ENCODE measurements at regions not wholly inside any gene's neighbourhood (a gene's known extent, or its start where the extent isn't known, plus 50 kb on each side); places are given as distances from the start of the nearest gene placed in this dataset.

GRCh38 chrX:42496239-42496638 lies 281.7 kb downstream of the PPP1R2C start:
- H3K36me3 ChIP-seq (replicated peaks), result no peaks in the 10 kb centered on the region
- DNase-seq, result no peak
- in situ Hi-C loops (cut with HindIII; ENCODE audit: low pct_ligation_motif_present, low sequenced_read_pairs), result no loop called here
- no peak for TF ChIP-seq CTCF (IDR thresholded peaks at IDR 0.05; ENCODE audit: low read depth, low read length, missing control alignments)
- H3K27ac ChIP-seq, result no peak overlapping the region
- H3K4me3 ChIP-seq (ENCODE audit: low read depth, low read length), result no peak overlapping the region
- H3K27me3 ChIP-seq (replicated peaks), result no peaks in the 10 kb centered on the region

DNA sequence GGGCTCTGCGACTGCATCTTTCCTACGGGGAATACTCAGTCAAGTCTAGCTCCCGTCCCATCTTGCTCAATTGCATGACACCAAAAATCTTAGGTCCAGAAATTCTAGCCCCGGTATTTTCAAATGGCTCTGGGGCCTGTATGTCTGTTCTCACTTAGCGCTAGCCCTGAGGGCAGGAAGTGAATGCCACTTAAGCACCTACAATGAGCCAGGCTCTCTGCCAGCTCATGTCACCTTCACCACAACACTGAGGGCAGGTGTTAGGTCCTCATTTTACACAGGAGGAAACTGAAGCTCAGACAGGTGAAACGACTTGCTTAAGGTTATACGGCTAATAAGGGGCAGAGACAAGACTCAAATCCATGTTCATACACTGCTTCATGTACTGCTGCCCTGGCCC lies 282.8 kb downstream of the PPP1R2C start:
- Histone ChIP-seq H3K36me3 (replicated peaks) (no peaks in the 10 kb centered on the region), H3K27me3 (replicated peaks) (no peaks in the 10 kb centered on the region), H3K4me3 (ENCODE audit: low read depth, low read length) (no peak overlapping the region), H3K27ac (no peak overlapping the region)
- no peak for DNase-seq
- in situ Hi-C loops (cut with HindIII; ENCODE audit: low pct_ligation_motif_present, low sequenced_read_pairs), result no loop called here
- TF ChIP-seq CTCF (IDR thresholded peaks at IDR 0.05; ENCODE audit: low read depth, low read length, missing control alignments), result no peak

- no peak for TF ChIP-seq CTCF (IDR thresholded peaks at IDR 0.05; ENCODE audit: low read depth, low read length, missing control alignments)
These were observed 286.6 kb downstream of the PPP1R2C start for GRCh38 chrX:42491137-42491907.

GRCh38 chrX:42490111-42490510 lies 287.9 kb downstream of the PPP1R2C start:
- H3K4me3 ChIP-seq (ENCODE audit: low read depth, low read length), result no peak overlapping the region
- no peak for DNase-seq

More at GRCh38 chrX:42491137-42491907, 286.6 kb downstream of the PPP1R2C start:
- no peaks in the 10 kb centered on the region for H3K36me3 ChIP-seq (replicated peaks)
- in situ Hi-C loops (cut with HindIII; ENCODE audit: low pct_ligation_motif_present, low sequenced_read_pairs), result no loop called here
- no peak overlapping the region for H3K4me3 ChIP-seq (ENCODE audit: low read depth, low read length)
- no peak overlapping the region for H3K27ac ChIP-seq
- H3K27me3 ChIP-seq (replicated peaks), result no peaks in the 10 kb centered on the region
- no peak for DNase-seq

GRCh38 chrX:42485601-42486000 lies 292.4 kb downstream of the PPP1R2C start:
- Histone ChIP-seq H3K27ac (no peak overlapping the region), H3K36me3 (replicated peaks) (no peaks in the 10 kb centered on the region), H3K4me3 (ENCODE audit: low read depth, low read length) (no peak overlapping the region), H3K27me3 (replicated peaks) (no peaks in the 10 kb centered on the region)
- DNase-seq, result peak; percentile 23
- TF ChIP-seq CTCF (IDR thresholded peaks at IDR 0.05; ENCODE audit: low read depth, low read length, missing control alignments), result no peak
- in situ Hi-C loops (cut with HindIII; ENCODE audit: low pct_ligation_motif_present, low sequenced_read_pairs), result no loop called here

More at GRCh38 chrX:42490111-42490510, 287.9 kb downstream of the PPP1R2C start:
- H3K27ac ChIP-seq, result no peak overlapping the region
- TF ChIP-seq CTCF (IDR thresholded peaks at IDR 0.05; ENCODE audit: low read depth, low read length, missing control alignments), result no peak
- no peaks in the 10 kb centered on the region for H3K36me3 ChIP-seq (replicated peaks)
- H3K27me3 ChIP-seq (replicated peaks), result no peaks in the 10 kb centered on the region
- in situ Hi-C loops (cut with HindIII; ENCODE audit: low pct_ligation_motif_present, low sequenced_read_pairs), result no loop called here

GRCh38 chrX:42484233-42484632 lies 293.7 kb downstream of the PPP1R2C start:
- no peak for TF ChIP-seq CTCF (IDR thresholded peaks at IDR 0.05; ENCODE audit: low read depth, low read length, missing control alignments)
- Histone ChIP-seq H3K27me3 (replicated peaks) (no peaks in the 10 kb centered on the region), H3K36me3 (replicated peaks) (no peaks in the 10 kb centered on the region), H3K4me3 (ENCODE audit: low read depth, low read length) (no peak overlapping the region), H3K27ac (no peak overlapping the region)
- in situ Hi-C loops (cut with HindIII; ENCODE audit: low pct_ligation_motif_present, low sequenced_read_pairs), result no loop called here
- no peak for DNase-seq
